ENCODE measurements at regions not wholly inside any gene's neighbourhood (a gene's known extent, or its start where the extent isn't known, plus 50 kb on each side); places are given as distances from the start of the nearest gene placed in this dataset.

- Mint-ChIP-seq H3K9me3 (ENCODE audit: unreplicated experiment) (no peaks in the 10 kb centered on the region), H3K27me3 (ENCODE audit: unreplicated experiment) (no peaks in the 10 kb centered on the region), H3K4me1 (ENCODE audit: unreplicated experiment) (peaks cover 20% of the 10 kb centered on the region), H3K4me3 (ENCODE audit: unreplicated experiment) (no peak overlapping the region), H3K36me3 (ENCODE audit: low read depth, unreplicated experiment) (no peaks in the 10 kb centered on the region), H3K27ac (ENCODE audit: unreplicated experiment) (peak overlapping the region; percentile 79)
- no peak for TF ChIP-seq CTCF (IDR thresholded peaks at IDR 0.05; ENCODE audit: unreplicated experiment)
- no peak for DNase-seq (ENCODE audit: low spot score)
Measured at GRCh38 chr10:36251068-36251467, 609.0 kb upstream of the FZD8 start.

- no peak for DNase-seq (ENCODE audit: low spot score)
- no peaks in the 10 kb centered on the region for H3K27me3 Mint-ChIP-seq (ENCODE audit: unreplicated experiment)
- H3K4me3 Mint-ChIP-seq (ENCODE audit: unreplicated experiment), result no peak overlapping the region
- H3K27ac Mint-ChIP-seq (ENCODE audit: unreplicated experiment), result no peak overlapping the region
- TF ChIP-seq CTCF (IDR thresholded peaks at IDR 0.05; ENCODE audit: unreplicated experiment), result no peak
- no peaks in the 10 kb centered on the region for H3K9me3 Mint-ChIP-seq (ENCODE audit: unreplicated experiment)
- no peaks in the 10 kb centered on the region for H3K36me3 Mint-ChIP-seq (ENCODE audit: low read depth, unreplicated experiment)
- peaks cover 17% of the 10 kb centered on the region for H3K4me1 Mint-ChIP-seq (ENCODE audit: unreplicated experiment)
Measured at GRCh38 chr10:36248304-36248981, 606.3 kb upstream of the FZD8 start.

GRCh38 chr10:36247478-36247877, 605.4 kb upstream of the FZD8 start:
- Mint-ChIP-seq H3K4me3 (ENCODE audit: unreplicated experiment) (no peak overlapping the region), H3K36me3 (ENCODE audit: low read depth, unreplicated experiment) (no peaks in the 10 kb centered on the region), H3K27ac (ENCODE audit: unreplicated experiment) (no peak overlapping the region), H3K27me3 (ENCODE audit: unreplicated experiment) (no peaks in the 10 kb centered on the region), H3K9me3 (ENCODE audit: unreplicated experiment) (no peaks in the 10 kb centered on the region), H3K4me1 (ENCODE audit: unreplicated experiment) (peaks cover 11% of the 10 kb centered on the region)
- TF ChIP-seq CTCF (IDR thresholded peaks at IDR 0.05; ENCODE audit: unreplicated experiment), result no peak
- DNase-seq (ENCODE audit: low spot score), result no peak

- H3K27me3 Mint-ChIP-seq (ENCODE audit: unreplicated experiment), result peaks cover 2% of the 10 kb centered on the region
- no peaks in the 10 kb centered on the region for H3K4me1 Mint-ChIP-seq (ENCODE audit: unreplicated experiment)
- H3K27ac Mint-ChIP-seq (ENCODE audit: unreplicated experiment), result no peak overlapping the region
- no peak overlapping the region for H3K4me3 Mint-ChIP-seq (ENCODE audit: unreplicated experiment)
- H3K36me3 Mint-ChIP-seq (ENCODE audit: low read depth, unreplicated experiment), result no peaks in the 10 kb centered on the region
- DNase-seq (ENCODE audit: low spot score), result no peak
- H3K9me3 Mint-ChIP-seq (ENCODE audit: unreplicated experiment), result no peaks in the 10 kb centered on the region
- TF ChIP-seq CTCF (IDR thresholded peaks at IDR 0.05; ENCODE audit: unreplicated experiment), result no peak
Measured at GRCh38 chr10:36236931-36237330, 594.8 kb upstream of the FZD8 start.

GRCh38 chr10:36236341-36236740, 594.2 kb upstream of the FZD8 start:
- H3K4me1 Mint-ChIP-seq (ENCODE audit: unreplicated experiment), result no peaks in the 10 kb centered on the region
- H3K27me3 Mint-ChIP-seq (ENCODE audit: unreplicated experiment), result peaks cover 2% of the 10 kb centered on the region
- no peak for TF ChIP-seq CTCF (IDR thresholded peaks at IDR 0.05; ENCODE audit: unreplicated experiment)
- no peak for DNase-seq (ENCODE audit: low spot score)
- no peaks in the 10 kb centered on the region for H3K36me3 Mint-ChIP-seq (ENCODE audit: low read depth, unreplicated experiment)
- no peaks in the 10 kb centered on the region for H3K9me3 Mint-ChIP-seq (ENCODE audit: unreplicated experiment)
- H3K27ac Mint-ChIP-seq (ENCODE audit: unreplicated experiment), result no peak overlapping the region
- H3K4me3 Mint-ChIP-seq (ENCODE audit: unreplicated experiment), result no peak overlapping the region

Measured in endothelial cell (in vitro differentiated cells).